SH-SY5Y (cell line): ENCODE measurements at regions not wholly inside any gene's neighbourhood (a gene's known extent, or its start where the extent isn't known, plus 50 kb on each side); places are given as distances from the start of the nearest gene placed in this dataset.

Source experiments
- GATA2 ChIP-seq: IDR thresholded peaks from 2 replicates; pipeline ENCODE4 v1.6.1; 2011; ENCODE audit warnings: mild to moderate bottlenecking, low read depth, low read length
- GATA3 ChIP-seq: IDR thresholded peaks from 2 replicates; pipeline ENCODE4 v1.6.1; 2011; ENCODE audit warnings: low read depth, mild to moderate bottlenecking, low read length, moderate library complexity

DNA sequence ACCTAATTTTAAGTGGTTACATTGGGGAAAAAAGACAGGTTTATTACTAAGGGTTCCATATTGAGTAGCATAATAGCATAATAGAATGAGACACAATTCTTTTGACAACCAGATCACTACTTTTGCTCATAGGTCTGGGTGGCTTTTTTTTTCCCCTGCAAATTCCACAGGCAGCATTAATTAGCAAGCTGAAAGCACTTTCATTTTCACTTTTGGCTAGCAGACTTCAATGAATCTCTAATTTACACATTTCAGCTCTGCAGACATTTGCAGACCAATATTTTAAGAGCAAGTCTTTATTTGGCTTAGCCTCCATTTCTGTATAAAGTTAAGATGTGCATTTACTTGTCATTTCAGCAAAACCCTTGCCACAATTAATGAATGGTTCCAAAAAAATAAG, 185.5 kb downstream of the NOL4 start:
- TF ChIP-seq GATA2 (no peak), GATA3 (no peak)
